ENCODE measurements at regions not wholly inside any gene's neighbourhood (a gene's known extent, or its start where the extent isn't known, plus 50 kb on each side); places are given as distances from the start of the nearest gene placed in this dataset.

- TF ChIP-seq YY1 (IDR thresholded peaks at IDR 0.05; ENCODE audit: insufficient read depth, insufficient read length) (no peak), ZNF274 (IDR thresholded peaks at IDR 0.05; ENCODE audit: low read depth, low read length) (no peak)
Measured at GRCh38 chr9:28318515-28318914, 745.2 kb upstream of the C9orf72 start.

Data from NT2/D1 (cell line).